ENCODE measurements at regions not wholly inside any gene's neighbourhood (a gene's known extent, or its start where the extent isn't known, plus 50 kb on each side); places are given as distances from the start of the nearest gene placed in this dataset.

DNA sequence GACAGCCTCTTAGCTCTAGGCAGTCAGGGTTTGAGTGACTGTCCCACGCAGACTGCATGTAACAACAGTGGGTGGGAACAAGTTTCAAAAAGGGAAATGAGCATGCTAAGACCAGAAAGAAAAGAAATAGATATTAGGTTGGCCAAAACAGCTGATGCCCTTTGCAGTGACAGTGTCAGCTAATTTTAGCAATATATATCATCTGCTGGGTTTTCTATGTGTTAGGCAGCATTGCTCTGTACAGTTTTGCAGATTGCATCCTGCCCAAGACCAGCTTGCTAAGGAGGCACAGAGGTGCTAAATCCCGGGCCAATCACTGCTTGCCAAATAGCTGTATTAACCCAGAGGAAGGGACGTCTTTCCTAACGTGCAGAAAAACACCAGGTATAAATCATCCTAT, 541.9 kb upstream of the TBX3 start:
- TF ChIP-seq, protein P1, sequence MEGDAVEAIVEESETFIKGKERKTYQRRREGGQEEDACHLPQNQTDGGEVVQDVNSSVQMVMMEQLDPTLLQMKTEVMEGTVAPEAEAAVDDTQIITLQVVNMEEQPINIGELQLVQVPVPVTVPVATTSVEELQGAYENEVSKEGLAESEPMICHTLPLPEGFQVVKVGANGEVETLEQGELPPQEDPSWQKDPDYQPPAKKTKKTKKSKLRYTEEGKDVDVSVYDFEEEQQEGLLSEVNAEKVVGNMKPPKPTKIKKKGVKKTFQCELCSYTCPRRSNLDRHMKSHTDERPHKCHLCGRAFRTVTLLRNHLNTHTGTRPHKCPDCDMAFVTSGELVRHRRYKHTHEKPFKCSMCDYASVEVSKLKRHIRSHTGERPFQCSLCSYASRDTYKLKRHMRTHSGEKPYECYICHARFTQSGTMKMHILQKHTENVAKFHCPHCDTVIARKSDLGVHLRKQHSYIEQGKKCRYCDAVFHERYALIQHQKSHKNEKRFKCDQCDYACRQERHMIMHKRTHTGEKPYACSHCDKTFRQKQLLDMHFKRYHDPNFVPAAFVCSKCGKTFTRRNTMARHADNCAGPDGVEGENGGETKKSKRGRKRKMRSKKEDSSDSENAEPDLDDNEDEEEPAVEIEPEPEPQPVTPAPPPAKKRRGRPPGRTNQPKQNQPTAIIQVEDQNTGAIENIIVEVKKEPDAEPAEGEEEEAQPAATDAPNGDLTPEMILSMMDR (IDR thresholded peaks at IDR 0.05), result no peak
- TF ChIP-seq CEBPB (IDR thresholded peaks at IDR 0.05) (no peak), POLR2AphosphoS2 (conservative IDR thresholded peaks at IDR 0.05; ENCODE audit: low read length) (no peak), EP300 (IDR thresholded peaks at IDR 0.05) (no peak), POLR2A (IDR thresholded peaks at IDR 0.05; ENCODE audit: low read length) (no peak)

Data from A549 (cell line).